HepG2 (cell line): ENCODE measurements at regions not wholly inside any gene's neighbourhood (a gene's known extent, or its start where the extent isn't known, plus 50 kb on each side); places are given as distances from the start of the nearest gene placed in this dataset.

Source experiments
- ATAC-seq: fragments of 200-7000 bp; cut with Tn5 transposase; 3 replicates; pipeline ENCODE4 v1.9.1; 2020; ENCODE audit warnings: mild to moderate bottlenecking, moderate library complexity
- BruUV-seq: library from RNA; stranded (reverse); fragments of 400-500 nt; replicated peaks from 2 replicates; lab custom pipeline; 2021; lab: Mats Ljungman, UMichigan
- CTCF ChIA-PET: fragments of 300-600 bp; formaldehyde crosslinking; extraction: SDS; loops from one replicate; lab custom pipeline; 2021; ENCODE audit warnings: low total read pairs, inconsistent platforms, low intra/inter-chr PET ratio; lab: Yijun Ruan, JAX
- POLR2A ChIA-PET: fragments of 350-600 bp; sonication (Branson Sonifier 250); formaldehyde crosslinking; loops from one replicate; lab custom pipeline; 2020; ENCODE audit warnings: antibody characterized with exemption, inconsistent platforms; lab: Yijun Ruan, JAX
- DNase-seq: peaks from one replicate; pipeline ENCODE4 v3.0.0-alpha.2; 2015; ENCODE audit warnings: low spot score
- FAIRE-seq: peaks from 3 replicates; lab custom pipeline; 2011; peaks lifted over from hg19 to GRCh38; lab: Jason Lieb, UNC
- H2AFZ ChIP-seq: one replicate; pipeline ENCODE4 v1.6.1; 2011; ENCODE audit warnings: low read length, inconsistent platforms
- H3K27ac ChIP-seq: fragments of 300-600 bp; 3 replicates; pipeline ENCODE4 v1.8.0; 2011; ENCODE audit warnings: mixed run types, mild to moderate bottlenecking, mixed read lengths, low read length, inconsistent platforms; ENCODE audit not compliant: insufficient read depth; ENCODE audit errors: extremely low read length
- H3K27me3 ChIP-seq, 2 experiments: fragments of 200-600 bp in 1 of 2; 2 replicates in 1 of 2; 3 replicates in 1 of 2; pipeline versions ENCODE4 v1.6.0 to v1.8.0; 2011; ENCODE audit warnings: low read length in 2 of 2, mild to moderate bottlenecking in 2 of 2, moderate library complexity in 2 of 2, inconsistent platforms in 1 of 2; ENCODE audit not compliant: insufficient read depth in 2 of 2, control insufficient read depth in 1 of 2
- H3K36me3 ChIP-seq, 2 experiments: fragments of 200-600 bp in 1 of 2; replicated peaks in 1 of 2; 2 replicates in 1 of 2; 3 replicates in 1 of 2; pipeline versions ENCODE4 v1.5.1 to v1.8.0; 2011; ENCODE audit warnings: low read length in 2 of 2, inconsistent platforms in 1 of 2; ENCODE audit not compliant: insufficient read depth in 2 of 2, control insufficient read depth in 1 of 2
- H3K4me1 ChIP-seq: 2 replicates; pipeline ENCODE4 v1.5.1; 2012; ENCODE audit warnings: low read length, inconsistent platforms; ENCODE audit not compliant: insufficient read depth
- H3K4me2 ChIP-seq: 2 replicates; pipeline ENCODE4 v1.6.0; 2011; ENCODE audit warnings: low read depth, low read length, inconsistent platforms
- H3K4me3 ChIP-seq, 3 experiments: fragments of 200-600 bp in 1 of 3; sonication (generic), shearing (Covaris generic) in 1 of 3; replicated peaks in 1 of 3; 2 replicates each; pipeline ENCODE4 v1.5.1; 2011 to 2016; ENCODE audit warnings: low read length in 3 of 3, inconsistent platforms in 2 of 3, low read depth in 2 of 3, mild to moderate bottlenecking in 2 of 3, control low read depth in 1 of 3, mixed read lengths in 1 of 3; ENCODE audit not compliant: insufficient read depth in 1 of 3
- H3K79me2 ChIP-seq: one replicate; pipeline ENCODE4 v1.6.1; 2011; ENCODE audit warnings: low read length, inconsistent platforms; ENCODE audit not compliant: insufficient read depth
- H3K9ac ChIP-seq: 2 replicates; pipeline ENCODE4 v1.6.0; 2011; ENCODE audit warnings: mild to moderate bottlenecking, low read depth, low read length, inconsistent platforms; ENCODE audit not compliant: insufficient read depth
- H3K9me3 ChIP-seq: 2 replicates; pipeline ENCODE4 v1.5.1; 2012; ENCODE audit warnings: mild to moderate bottlenecking, low read length
- H4K20me1 ChIP-seq: 2 replicates; pipeline ENCODE4 v1.6.0; 2011; ENCODE audit warnings: inconsistent platforms, mild to moderate bottlenecking, low read length, moderate library complexity; ENCODE audit not compliant: insufficient read depth
- CEBPZ ChIP-seq: IDR thresholded peaks from 2 replicates; pipeline ENCODE4 v1.6.1; 2012; ENCODE audit warnings: low read length, improper control_type of control experiment
- NFRKB ChIP-seq: fragments of 450-650 bp; IDR thresholded peaks from 2 replicates; pipeline ENCODE4 v1.6.1; 2017
- TOPORS ChIP-seq: sonication (generic); formaldehyde crosslinking; IDR thresholded peaks from 2 replicates; pipeline ENCODE4 v1.8.0; 2023; ENCODE audit warnings: mild to moderate bottlenecking, missing genetic modification reagents
- ZFP36 ChIP-seq: fragments of 150-350 bp; IDR thresholded peaks from 2 replicates; pipeline ENCODE4 v1.6.1; 2018; ENCODE audit warnings: borderline replicate concordance, low read length, low read depth; ENCODE audit not compliant: partially characterized antibody
- ZKSCAN1 ChIP-seq: fragments of 150-350 bp; IDR thresholded peaks from 2 replicates; pipeline ENCODE4 v1.6.1; 2014; ENCODE audit warnings: low read length
- ZNF280D ChIP-seq: sonication (generic); formaldehyde crosslinking; IDR thresholded peaks from 2 replicates; pipeline ENCODE4 v1.5.1; 2020; ENCODE audit warnings: mild to moderate bottlenecking, missing genetic modification reagents
- ZNF724P ChIP-seq: sonication (generic); formaldehyde crosslinking; IDR thresholded peaks from 2 replicates; pipeline ENCODE4 v1.8.0; 2022; ENCODE audit warnings: missing genetic modification reagents, borderline replicate concordance
- WGBS: methylation state at CpG from one replicate; pipeline ENCODE4 v1.1.6; 2017; ENCODE audit warnings: low lambda C conversion rate; 5-methylcytosine and 5-hydroxymethylcytosine counted together
- in situ Hi-C: cut with HindIII; loops from 2 replicates; pipeline ENCODE4 v1.10.0; 2017; ENCODE audit warnings: low pct_unique_long_range_greater_than_20kb; ENCODE audit not compliant: extremely low pct_ligation_motif_present
- intact Hi-C: fragments of 100-400 bp; cut with micrococcal nuclease; formaldehyde crosslinking; loops from one replicate; pipeline ENCODE4 v1.10.0; 2022; ENCODE audit not compliant: unreplicated experiment

- Histone ChIP-seq H3K27me3 (no peaks in the 10 kb centered on the region), H2AFZ (no peak overlapping the region), H3K79me2 (no peaks in the 10 kb centered on the region)
- FAIRE-seq, result no peak
- POLR2A ChIA-PET, result no interaction called here
- BruUV-seq, result no TSS peak
- TF ChIP-seq NFRKB (no peak), ZNF724P (CRISPR knock-in tag) (peak; percentile 96; the same call in 1 of the 2 replicates), ZNF280D (CRISPR knock-in tag) (peak; percentile 94), TOPORS (CRISPR knock-in tag) (0 out of 2 replicates have a peak, but pooled peaks have one; percentile 60), ZFP36 (peak; percentile 99), CEBPZ (peak; percentile 83), ZKSCAN1 (no peak)
- TF ChIP-seq, all 625 proteins: peak for 5
- Histone ChIP-seq H3K9me3 (peaks cover 74% of the 10 kb centered on the region), H4K20me1 (no peaks in the 10 kb centered on the region), H3K36me3 (no peaks in the 10 kb centered on the region), H3K4me3 (no peak overlapping the region), H3K4me1 (peaks cover 3% of the 10 kb centered on the region), H3K9ac (no peak overlapping the region), H3K27ac (no peak overlapping the region), H3K4me2 (no peak overlapping the region)
- DNase-seq (peak; percentile 44), ATAC-seq (no peak)
- intact Hi-C loops (no loop called here), in situ Hi-C loops (no loop called here)
- CTCF ChIA-PET, result no interaction called here
- WGBS, result 20% methylated on average over 2 of the region's 2 CpGs
Measured at GRCh38 chr14:23704890-23705289, 68.7 kb downstream of the DHRS2 start.
